Activated CD8-positive, alpha-beta memory T cell treated with anti-CD3 and anti-CD28 coated beads for 48 hours (primary cell): ENCODE measurements at regions not wholly inside any gene's neighbourhood (a gene's known extent, or its start where the extent isn't known, plus 50 kb on each side); places are given as distances from the start of the nearest gene placed in this dataset.

ENCODE experiments used
- DNase-seq, 3 experiments: peaks; one replicate each; pipeline ENCODE4 v3.0.0-alpha.2; 2020; ENCODE audit warnings: low read depth in 2 of 3, low spot score in 2 of 3

GRCh38 chr5:67434466-67434865, 237.9 kb upstream of the CD180 start:
- DNase-seq: no peak

DNA sequence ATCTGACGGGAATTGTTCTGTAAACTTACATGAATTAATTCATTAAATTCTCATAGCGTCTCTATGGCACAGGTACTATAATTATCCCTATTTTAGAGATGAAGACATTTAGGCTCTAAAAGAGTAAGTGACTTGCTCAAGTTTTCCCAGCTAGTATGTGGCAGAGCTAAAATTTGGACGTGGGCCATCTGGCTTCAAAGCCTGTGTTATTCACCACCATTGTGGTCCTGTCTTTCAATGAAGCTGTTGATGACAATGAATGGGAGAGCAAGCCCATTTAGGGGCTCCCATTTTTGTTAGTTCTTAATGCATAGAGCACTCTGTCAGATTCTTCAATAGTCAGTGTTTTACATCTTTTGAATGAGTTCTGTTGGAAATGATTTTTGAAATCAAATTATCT, 236.0 kb upstream of the CD180 start:
- DNase-seq: no peak

DNA sequence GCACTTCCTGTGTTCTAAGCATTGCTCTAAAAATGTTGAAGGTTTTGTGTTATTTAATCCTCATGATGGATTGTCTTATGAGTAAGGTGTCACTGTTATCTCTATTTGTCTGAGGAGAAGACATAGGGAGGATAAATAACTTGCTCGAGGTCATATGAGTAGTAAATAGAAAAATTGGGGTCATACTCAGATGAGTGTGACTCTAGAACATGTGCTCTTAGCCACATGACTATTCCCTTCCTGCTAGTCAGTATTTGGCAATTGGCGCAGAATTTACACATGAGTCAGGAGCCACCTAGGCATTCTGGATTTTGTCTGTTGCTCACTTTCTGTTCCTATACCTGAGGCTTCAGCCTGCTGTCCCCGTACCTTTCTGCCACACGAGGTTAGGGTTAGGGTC, 234.6 kb upstream of the CD180 start:
- no peak for DNase-seq

DNA sequence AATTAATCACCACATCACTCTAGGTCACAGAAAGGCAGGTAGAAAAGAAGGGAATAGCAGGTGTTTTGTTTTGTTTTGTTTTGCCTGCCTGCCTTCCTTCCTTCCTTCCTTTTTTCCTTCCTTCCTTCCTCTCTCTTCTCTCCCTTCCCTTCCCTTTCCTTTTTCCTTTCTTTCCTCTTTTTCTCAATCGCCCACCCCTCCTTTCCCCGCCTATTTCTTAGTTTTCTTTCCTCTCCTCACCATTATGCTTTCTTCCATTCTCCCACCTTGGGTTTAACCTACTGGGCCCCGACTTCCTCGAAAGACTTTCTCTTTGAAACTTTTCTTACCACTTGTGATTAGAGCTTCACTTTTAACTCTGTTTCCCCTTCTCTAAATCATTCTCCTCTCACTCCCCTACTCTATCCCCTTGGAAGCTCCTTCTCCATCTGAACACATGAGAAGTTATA, 231.3 kb upstream of the CD180 start:
- no peak for DNase-seq

DNA sequence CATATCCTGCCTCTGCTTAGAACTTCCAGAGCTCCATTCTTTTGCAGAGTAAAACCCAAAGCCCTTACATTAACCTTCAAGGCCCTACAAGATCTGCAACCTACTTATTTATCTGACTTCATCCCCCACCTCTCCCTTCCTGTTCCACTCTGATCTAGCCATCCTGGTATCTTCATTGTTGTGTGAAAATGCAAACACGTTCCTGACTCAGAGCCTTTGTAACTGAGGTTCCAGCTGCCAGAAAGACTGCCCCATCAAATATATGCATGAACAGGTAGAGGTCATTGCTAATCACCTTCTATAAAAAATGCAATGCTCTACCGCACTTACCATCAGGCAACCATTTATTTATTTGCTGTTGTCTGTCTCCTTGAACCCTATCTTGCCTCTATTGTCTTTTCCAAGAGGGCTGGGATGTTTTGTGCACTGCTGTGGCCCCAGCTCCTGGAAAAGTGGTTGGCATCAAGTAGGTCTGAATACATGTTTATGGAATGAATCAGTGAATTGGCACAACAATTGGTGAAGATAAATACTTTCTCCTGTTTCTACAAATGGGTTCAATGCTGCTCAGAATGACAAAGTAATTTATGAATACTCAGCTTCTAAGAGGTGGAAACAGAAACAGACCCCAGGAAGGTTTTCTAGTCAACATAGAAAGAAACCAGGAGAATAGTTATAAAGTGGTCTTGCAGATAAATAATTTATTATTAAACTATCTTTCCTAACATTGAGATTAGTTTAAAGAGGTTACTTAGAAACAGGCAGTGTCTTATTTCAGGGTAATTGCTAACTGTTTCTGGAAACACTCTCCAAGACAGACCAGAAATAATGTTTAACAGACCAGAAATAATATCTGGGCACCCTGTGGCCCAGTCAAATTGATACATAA, 230.6 kb upstream of the CD180 start:
- no peak for DNase-seq

GRCh38 chr5:67425514-67425913, 228.9 kb upstream of the CD180 start:
- no peak for DNase-seq

DNA sequence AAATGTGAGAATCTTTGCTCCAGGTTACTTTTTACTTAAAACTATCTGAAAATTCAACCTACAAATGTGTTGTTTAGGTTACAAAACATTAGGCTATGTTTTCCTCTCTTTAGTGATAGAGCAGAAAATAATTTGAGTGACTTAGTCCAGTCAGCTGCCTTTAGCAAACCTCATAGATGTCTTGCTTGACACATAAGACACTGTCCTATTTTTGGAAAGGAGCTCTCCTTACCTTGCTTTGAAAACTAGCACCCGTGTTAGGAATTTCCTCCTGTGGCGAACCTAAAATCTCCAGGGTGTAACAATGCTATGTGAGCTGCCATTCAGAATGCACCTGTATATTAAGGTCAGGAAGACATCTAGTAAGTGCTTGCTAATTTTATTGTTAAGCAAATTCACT, 221.2 kb upstream of the CD180 start:
- no peak for DNase-seq

GRCh38 chr5:67416986-67417385, 220.4 kb upstream of the CD180 start:
- no peak for DNase-seq

DNA sequence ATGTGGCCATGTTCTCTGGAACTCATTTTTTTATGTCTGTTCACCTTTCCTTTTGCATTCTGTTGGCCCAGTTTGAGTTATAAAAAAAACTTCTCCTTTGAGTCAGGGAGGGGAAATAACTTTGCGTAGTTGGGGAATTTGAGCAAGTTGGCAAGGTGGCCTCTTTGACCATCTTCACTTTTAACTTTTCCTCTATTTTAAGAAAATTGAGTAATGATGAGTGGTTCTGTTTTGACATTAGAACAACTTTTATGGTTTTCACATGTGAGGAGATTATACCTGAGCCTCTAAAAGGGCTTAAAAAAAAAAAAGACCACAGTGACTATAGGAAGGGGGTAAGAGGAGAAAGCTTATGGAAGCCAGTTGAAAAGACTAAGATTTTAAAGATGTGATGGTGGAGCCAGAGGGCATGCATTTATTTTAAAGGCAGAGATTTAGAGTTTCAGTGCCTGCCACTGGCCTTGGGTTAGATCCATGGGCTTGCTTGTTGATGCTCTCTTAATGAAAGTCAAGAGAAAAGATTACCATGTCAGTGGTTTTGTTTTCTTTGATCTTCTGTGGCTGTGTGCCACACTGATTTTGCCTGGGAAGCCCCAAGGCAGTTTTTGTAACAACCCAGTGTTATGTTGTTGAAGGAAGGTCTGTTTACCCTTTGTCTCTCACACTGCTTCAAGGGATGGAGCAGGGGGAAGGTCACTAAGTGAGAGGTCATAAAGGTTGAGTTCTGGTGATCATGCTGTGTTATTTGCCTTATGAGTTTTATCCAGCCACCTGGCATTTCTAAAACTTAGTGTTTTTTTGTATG, 219.7 kb upstream of the CD180 start:
- DNase-seq: no peak

DNA sequence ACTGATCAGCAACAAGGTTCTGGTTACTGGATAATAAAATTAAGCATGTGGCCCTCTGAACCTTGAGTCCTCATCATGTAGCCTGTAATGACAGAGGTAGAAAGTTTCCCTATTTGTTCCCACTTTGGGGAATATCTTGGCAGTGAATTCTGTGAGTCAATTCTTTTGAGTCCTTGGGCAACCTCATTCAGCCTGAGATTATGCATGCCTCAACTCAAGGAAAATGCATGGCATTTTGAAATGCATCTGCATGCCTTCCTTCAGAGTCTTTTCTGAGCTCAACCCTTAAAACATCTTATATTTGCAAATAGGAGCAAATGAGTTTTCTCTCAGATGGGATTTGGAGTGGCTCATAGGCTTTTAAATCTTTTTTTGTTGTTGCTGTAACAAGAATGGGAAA, 218.1 kb upstream of the CD180 start:
- no peak for DNase-seq

GRCh38 chr5:67413721-67414120, 217.1 kb upstream of the CD180 start:
- DNase-seq: no peak

- DNase-seq: no peak
These were observed 212.7 kb upstream of the CD180 start for GRCh38 chr5:67409126-67409777.

GRCh38 chr5:67407979-67408378, 211.4 kb upstream of the CD180 start:
- no peak for DNase-seq

- no peak for DNase-seq
These were observed 209.2 kb upstream of the CD180 start for GRCh38 chr5:67405755-67406154.

DNA sequence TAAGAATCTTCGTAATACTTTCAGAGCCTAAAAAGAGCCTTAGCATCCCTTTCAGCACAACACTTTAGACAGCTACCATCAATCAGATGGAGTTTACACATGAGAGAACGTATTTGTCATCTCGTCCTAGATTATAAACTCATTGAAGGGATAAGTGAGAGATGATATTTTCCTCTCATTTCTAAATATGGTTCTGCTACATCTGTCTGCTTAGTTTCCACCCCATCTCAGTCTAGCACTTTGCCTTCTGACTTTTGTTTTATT, 208.4 kb upstream of the CD180 start:
- DNase-seq: no peak

DNA sequence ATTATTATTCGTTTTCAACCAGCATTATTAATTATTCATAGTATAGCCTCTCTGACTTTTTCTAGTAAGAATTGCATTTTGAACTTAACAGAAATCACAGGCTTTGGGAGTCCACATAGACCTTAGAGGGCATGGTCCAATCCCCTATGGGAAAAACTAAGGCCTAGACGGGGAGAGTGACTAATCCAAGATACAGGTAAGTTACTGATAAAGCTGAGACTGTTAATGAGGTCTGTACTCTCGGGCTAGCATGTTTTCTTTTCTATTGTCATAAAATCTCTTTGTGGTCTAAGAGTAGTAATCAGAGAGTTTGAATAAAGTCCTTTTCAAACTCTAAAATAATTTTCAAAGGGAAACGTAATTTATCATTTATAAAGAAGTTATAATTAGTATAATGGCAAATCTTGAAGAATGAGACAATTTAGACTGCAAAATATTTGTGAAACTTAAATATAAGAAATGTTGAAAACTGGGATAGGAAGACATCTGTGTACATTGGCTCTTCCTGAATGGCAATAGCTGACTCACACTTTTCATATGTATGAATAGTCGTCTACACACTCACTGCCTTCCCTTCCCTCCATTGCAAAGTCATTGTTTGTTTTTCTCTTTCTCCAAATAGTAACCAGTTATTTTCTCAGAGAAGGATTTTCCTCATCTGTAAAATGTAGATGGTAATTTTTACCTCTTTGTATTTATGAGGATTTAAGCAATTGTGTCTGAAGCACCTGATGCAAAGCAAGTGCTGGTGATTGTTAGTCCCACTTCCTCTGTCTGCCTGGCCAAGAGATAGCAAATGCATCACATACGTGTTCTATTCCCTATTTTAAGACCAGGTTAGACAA, 207.9 kb upstream of the CD180 start:
- DNase-seq: no peak

DNA sequence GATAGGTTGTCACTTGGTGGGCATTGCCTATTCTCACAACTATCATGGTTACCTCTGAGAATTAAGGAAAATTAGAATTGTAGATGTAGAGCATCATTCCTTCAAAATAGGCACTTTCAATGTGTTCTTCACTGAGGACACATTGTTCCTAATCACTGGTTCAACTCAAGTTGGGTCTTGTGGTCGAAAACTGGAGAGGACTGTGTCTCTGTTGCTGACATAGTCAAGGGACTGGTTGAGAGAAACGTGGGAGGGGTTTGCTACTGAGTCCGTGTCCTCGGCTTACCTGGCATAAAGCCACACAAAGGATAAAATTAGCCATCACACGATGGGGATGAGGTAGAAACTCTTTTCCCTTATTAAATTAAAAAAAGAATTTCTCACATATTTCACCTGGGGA, 205.9 kb upstream of the CD180 start:
- no peak for DNase-seq

GRCh38 chr5:67401172-67401571, 204.6 kb upstream of the CD180 start:
- DNase-seq: no peak

GRCh38 chr5:67400752-67401151, 204.2 kb upstream of the CD180 start:
- DNase-seq: no peak

DNA sequence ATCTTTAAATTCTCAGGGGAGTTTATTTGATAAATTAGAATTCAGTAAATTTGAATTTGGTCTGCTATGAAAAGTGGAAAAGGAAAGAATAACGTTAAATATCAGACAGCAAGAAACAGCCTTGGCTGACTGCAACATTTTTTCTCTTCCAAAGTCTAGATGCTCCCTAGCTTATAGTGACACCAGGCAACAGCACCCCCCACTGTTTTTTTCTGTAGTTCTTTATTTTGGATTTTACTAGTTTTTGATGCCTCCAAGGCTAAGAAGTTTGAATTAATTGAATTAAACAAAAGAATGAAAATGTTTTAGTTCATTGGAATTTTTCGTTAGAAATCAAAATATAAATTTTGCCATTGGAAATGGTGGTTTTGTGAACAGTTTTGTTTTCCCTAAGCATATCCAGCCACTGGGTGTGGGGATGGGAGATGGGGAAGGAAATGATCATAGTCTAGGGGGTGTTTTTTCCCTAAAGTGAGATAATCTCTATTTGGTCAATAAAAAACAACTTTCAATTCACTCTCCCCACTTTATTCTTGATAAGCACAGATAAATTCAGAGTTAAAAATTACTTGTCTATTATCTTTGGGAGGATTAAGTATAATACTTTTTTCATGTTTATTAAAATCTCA, 199.3 kb upstream of the CD180 start:
- no peak for DNase-seq

GRCh38 chr5:67393211-67393610, 196.6 kb upstream of the CD180 start:
- no peak for DNase-seq
